ENCODE measurements at regions not wholly inside any gene's neighbourhood (a gene's known extent, or its start where the extent isn't known, plus 50 kb on each side); places are given as distances from the start of the nearest gene placed in this dataset.

DNA sequence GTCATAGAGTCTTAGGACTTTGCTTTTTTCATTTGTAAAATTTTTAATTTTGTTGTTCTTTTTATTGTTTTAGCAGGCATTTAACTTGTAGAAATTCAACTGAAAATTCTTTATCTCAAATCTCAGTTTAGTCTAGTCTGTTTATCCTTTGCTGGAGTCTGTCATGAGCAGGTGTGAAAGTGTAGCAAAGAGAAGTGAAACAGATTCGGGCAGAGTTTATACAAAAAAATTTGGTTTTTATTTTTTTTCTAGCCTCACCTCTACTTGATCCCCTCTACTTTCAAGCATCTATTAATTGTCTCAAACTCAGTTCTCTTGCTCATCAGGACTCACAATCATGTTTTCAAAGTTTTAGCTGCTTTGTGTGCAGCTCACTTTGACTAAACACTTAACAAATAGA lies 655.2 kb downstream of the HDGFL1 start:
- DNase-seq (ENCODE audit: low spot score in 2 of 2), result no peak
- H3K4me3 ChIP-seq (ENCODE audit: low read depth, poor library complexity, severe bottlenecking), result no peak overlapping the region
- WGBS, 2 donors, result 82 to 93% methylated on average over 1 of the region's 1 CpG
- intact Hi-C loops (cut with DNase I; ENCODE audit: low total_unique reads), result no loop called here
- no peak for TF ChIP-seq POLR2A (IDR thresholded peaks at IDR 0.05)
- TF ChIP-seq, protein P1, sequence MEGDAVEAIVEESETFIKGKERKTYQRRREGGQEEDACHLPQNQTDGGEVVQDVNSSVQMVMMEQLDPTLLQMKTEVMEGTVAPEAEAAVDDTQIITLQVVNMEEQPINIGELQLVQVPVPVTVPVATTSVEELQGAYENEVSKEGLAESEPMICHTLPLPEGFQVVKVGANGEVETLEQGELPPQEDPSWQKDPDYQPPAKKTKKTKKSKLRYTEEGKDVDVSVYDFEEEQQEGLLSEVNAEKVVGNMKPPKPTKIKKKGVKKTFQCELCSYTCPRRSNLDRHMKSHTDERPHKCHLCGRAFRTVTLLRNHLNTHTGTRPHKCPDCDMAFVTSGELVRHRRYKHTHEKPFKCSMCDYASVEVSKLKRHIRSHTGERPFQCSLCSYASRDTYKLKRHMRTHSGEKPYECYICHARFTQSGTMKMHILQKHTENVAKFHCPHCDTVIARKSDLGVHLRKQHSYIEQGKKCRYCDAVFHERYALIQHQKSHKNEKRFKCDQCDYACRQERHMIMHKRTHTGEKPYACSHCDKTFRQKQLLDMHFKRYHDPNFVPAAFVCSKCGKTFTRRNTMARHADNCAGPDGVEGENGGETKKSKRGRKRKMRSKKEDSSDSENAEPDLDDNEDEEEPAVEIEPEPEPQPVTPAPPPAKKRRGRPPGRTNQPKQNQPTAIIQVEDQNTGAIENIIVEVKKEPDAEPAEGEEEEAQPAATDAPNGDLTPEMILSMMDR (IDR thresholded peaks at IDR 0.05), result no peak

- intact Hi-C loops (cut with DNase I; ENCODE audit: low total_unique reads), result no loop called here
- no peak for TF ChIP-seq POLR2A (IDR thresholded peaks at IDR 0.05)
- TF ChIP-seq, protein P1 (IDR thresholded peaks at IDR 0.05), result no peak
- no peak for DNase-seq (ENCODE audit: low spot score in 2 of 2)
- H3K4me3 ChIP-seq (ENCODE audit: low read depth, poor library complexity, severe bottlenecking), result no peak overlapping the region
- WGBS, 2 donors, result 77 to 85% methylated on average over 11 of the region's 11 CpGs
Observed at GRCh38 chr6:23228439-23229024, 659.2 kb downstream of the HDGFL1 start.

- no peak for DNase-seq (ENCODE audit: low spot score in 2 of 2)
- intact Hi-C loops (cut with DNase I; ENCODE audit: low total_unique reads), result no loop called here
- no peak overlapping the region for H3K4me3 ChIP-seq (ENCODE audit: low read depth, poor library complexity, severe bottlenecking)
- TF ChIP-seq, protein P1 (IDR thresholded peaks at IDR 0.05), result no peak
- TF ChIP-seq POLR2A (IDR thresholded peaks at IDR 0.05), result no peak
- WGBS, 2 donors, result 76 to 96% methylated on average over 5 of the region's 5 CpGs
Observed at GRCh38 chr6:23243854-23244253, 674.5 kb downstream of the HDGFL1 start.

DNA sequence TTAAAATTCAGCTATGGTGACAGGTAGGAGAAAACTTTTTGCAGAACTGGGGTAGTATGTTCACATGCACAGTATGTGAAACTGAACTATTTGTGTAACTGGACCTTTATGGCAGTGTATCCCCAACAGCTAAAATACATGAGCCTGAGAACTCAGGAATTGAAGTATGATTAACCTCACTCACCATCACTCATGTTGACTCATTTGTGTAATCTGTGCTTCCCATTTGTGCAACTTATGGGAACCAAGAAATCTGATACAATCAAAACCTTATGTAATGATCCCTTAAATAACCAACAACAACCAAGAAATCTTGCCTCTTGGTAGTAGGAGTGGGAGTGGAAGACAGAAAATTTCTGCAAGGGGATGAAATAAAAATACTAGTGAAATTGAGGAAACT lies 674.9 kb downstream of the HDGFL1 start:
- TF ChIP-seq, protein P1 (IDR thresholded peaks at IDR 0.05), result no peak
- no peak for TF ChIP-seq POLR2A (IDR thresholded peaks at IDR 0.05)
- no peak for DNase-seq (ENCODE audit: low spot score in 2 of 2)
- intact Hi-C loops (cut with DNase I; ENCODE audit: low total_unique reads), result no loop called here
- no peak overlapping the region for H3K4me3 ChIP-seq (ENCODE audit: low read depth, poor library complexity, severe bottlenecking)

GRCh38 chr6:23245572-23245971 lies 676.2 kb downstream of the HDGFL1 start:
- intact Hi-C loops (cut with DNase I; ENCODE audit: low total_unique reads), result no loop called here
- TF ChIP-seq POLR2A (IDR thresholded peaks at IDR 0.05), result no peak
- TF ChIP-seq, protein P1 (IDR thresholded peaks at IDR 0.05), result no peak
- DNase-seq (ENCODE audit: low spot score in 2 of 2), result no peak
- no peak overlapping the region for H3K4me3 ChIP-seq (ENCODE audit: low read depth, poor library complexity, severe bottlenecking)

DNA sequence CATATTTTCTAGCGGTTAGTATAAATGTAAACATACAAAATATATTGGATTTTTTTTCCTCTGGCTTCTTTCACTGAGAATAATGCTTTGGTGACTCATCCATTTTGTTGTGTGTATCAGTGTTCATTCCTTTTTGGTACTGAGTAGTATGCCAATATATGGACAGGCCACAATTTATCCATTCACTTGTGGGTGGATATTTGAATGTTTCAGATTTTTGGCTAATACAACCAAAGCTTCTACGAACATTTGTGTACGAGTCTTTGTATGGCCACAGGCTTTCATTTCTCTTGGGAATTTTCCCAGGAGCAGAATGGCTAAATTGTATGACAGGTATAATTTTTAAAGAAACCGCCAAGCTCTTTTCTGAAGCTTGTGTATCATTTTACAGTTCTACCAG lies 677.5 kb downstream of the HDGFL1 start:
- no peak for DNase-seq (ENCODE audit: low spot score in 2 of 2)
- WGBS, 2 donors, result 75 to 83% methylated on average over 4 of the region's 4 CpGs
- H3K4me3 ChIP-seq (ENCODE audit: low read depth, poor library complexity, severe bottlenecking), result no peak overlapping the region
- TF ChIP-seq, protein P1 (IDR thresholded peaks at IDR 0.05), result no peak
- TF ChIP-seq POLR2A (IDR thresholded peaks at IDR 0.05), result no peak
- intact Hi-C loops (cut with DNase I; ENCODE audit: low total_unique reads), result no loop called here
